Large intestine (tissue), 3 donors: ENCODE measurements at regions not wholly inside any gene's neighbourhood (a gene's known extent, or its start where the extent isn't known, plus 50 kb on each side); places are given as distances from the start of the nearest gene placed in this dataset.

Experiments
- DNase-seq, 2 donors: peaks; one replicate each; pipeline versions ENCODE4 v3.0.0 to v3.0.0-alpha.2; 2013
- H3K27ac ChIP-seq: one replicate; pipeline ENCODE4 v1.5.1; 2013; ENCODE audit warnings: low read length
- H3K27me3 ChIP-seq: 2 replicates; pipeline ENCODE4 v1.6.1; 2013; ENCODE audit warnings: low read length; ENCODE audit not compliant: control insufficient read depth, insufficient read depth
- H3K36me3 ChIP-seq: 2 replicates; pipeline ENCODE4 v1.6.1; 2013; ENCODE audit warnings: low read length; ENCODE audit not compliant: control insufficient read depth, insufficient read depth
- H3K4me1 ChIP-seq: one replicate; pipeline ENCODE4 v1.6.1; 2013; ENCODE audit warnings: low read length; ENCODE audit not compliant: control insufficient read depth, insufficient read depth
- H3K4me3 ChIP-seq: one replicate; pipeline ENCODE4 v1.5.1; 2013; ENCODE audit warnings: low read length
- H3K9me3 ChIP-seq: one replicate; pipeline ENCODE4 v1.6.1; 2013; ENCODE audit warnings: mild to moderate bottlenecking, low read depth, low read length, moderate library complexity; ENCODE audit not compliant: control insufficient read depth
- WGBS: methylation state at CpG from one replicate; pipeline ENCODE4 v1.1.5; 2013; ENCODE audit warnings: low lambda C conversion rate; ENCODE audit not compliant: insufficient coverage; 5-methylcytosine and 5-hydroxymethylcytosine counted together

GRCh38 chr1:23639460-23640095 is 52.0 kb upstream of the RPL11 start:
- H3K4me3 ChIP-seq = no peak overlapping the region
- H3K9me3 ChIP-seq = no peaks in the 10 kb centered on the region
- no peaks in the 10 kb centered on the region for H3K27me3 ChIP-seq
- no peak overlapping the region for H3K27ac ChIP-seq
- DNase-seq = no peak
- WGBS = no CpG with 5 or more reads among the region's 7 CpGs
- peaks cover 12% of the 10 kb centered on the region for H3K4me1 ChIP-seq
- no peaks in the 10 kb centered on the region for H3K36me3 ChIP-seq

- H3K4me1 ChIP-seq = peaks cover 12% of the 10 kb centered on the region
- H3K4me3 ChIP-seq = no peak overlapping the region
- no peaks in the 10 kb centered on the region for H3K9me3 ChIP-seq
- no peaks in the 10 kb centered on the region for H3K36me3 ChIP-seq
- H3K27me3 ChIP-seq = no peaks in the 10 kb centered on the region
- no peak overlapping the region for H3K27ac ChIP-seq
- DNase-seq = no peak
- WGBS = no CpG with 5 or more reads among the region's 5 CpGs
Observed at GRCh38 chr1:23638786-23639241, 52.8 kb upstream of the RPL11 start.

- no peaks in the 10 kb centered on the region for H3K9me3 ChIP-seq
- no peaks in the 10 kb centered on the region for H3K27me3 ChIP-seq
- H3K36me3 ChIP-seq = no peaks in the 10 kb centered on the region
- no peak overlapping the region for H3K4me3 ChIP-seq
- no CpG with 5 or more reads among the region's 4 CpGs for WGBS
- H3K4me1 ChIP-seq = peaks cover 9% of the 10 kb centered on the region
- H3K27ac ChIP-seq = no peak overlapping the region
- no peak for DNase-seq
Observed at GRCh38 chr1:23638188-23638619, 53.4 kb upstream of the RPL11 start.

GRCh38 chr1:23636009-23636408 is 55.6 kb upstream of the RPL11 start:
- DNase-seq = no peak
- no peaks in the 10 kb centered on the region for H3K9me3 ChIP-seq
- H3K36me3 ChIP-seq = no peaks in the 10 kb centered on the region
- peaks cover 9% of the 10 kb centered on the region for H3K4me1 ChIP-seq
- H3K27ac ChIP-seq = no peak overlapping the region
- no peak overlapping the region for H3K4me3 ChIP-seq
- WGBS = 100% methylated on average over 2 of the region's 7 CpGs
- H3K27me3 ChIP-seq = no peaks in the 10 kb centered on the region

GRCh38 chr1:23634840-23635651 is 56.6 kb upstream of the RPL11 start:
- peak; percentile 54 to 77 for DNase-seq
- Histone ChIP-seq H3K27me3 (no peaks in the 10 kb centered on the region), H3K4me1 (peaks cover 9% of the 10 kb centered on the region), H3K4me3 (peak overlapping the region; percentile 25), H3K27ac (peak overlapping the region; percentile 40), H3K36me3 (no peaks in the 10 kb centered on the region), H3K9me3 (no peaks in the 10 kb centered on the region)
- 0% methylated on average over 1 of the region's 17 CpGs for WGBS

GRCh38 chr1:23634518-23634839 is 57.1 kb upstream of the RPL11 start:
- no peak for DNase-seq
- Histone ChIP-seq H3K4me3 (no peak overlapping the region), H3K27me3 (no peaks in the 10 kb centered on the region), H3K9me3 (no peaks in the 10 kb centered on the region), H3K27ac (no peak overlapping the region), H3K4me1 (peaks cover 9% of the 10 kb centered on the region), H3K36me3 (no peaks in the 10 kb centered on the region)
- WGBS = no CpG with 5 or more reads among the region's 2 CpGs

GRCh38 chr1:23632479-23633160 is 59.0 kb upstream of the RPL11 start:
- H3K9me3 ChIP-seq = no peaks in the 10 kb centered on the region
- H3K4me1 ChIP-seq = peaks cover 7% of the 10 kb centered on the region
- H3K27me3 ChIP-seq = no peaks in the 10 kb centered on the region
- H3K27ac ChIP-seq = no peak overlapping the region
- H3K4me3 ChIP-seq = no peak overlapping the region
- DNase-seq = no peak
- no peaks in the 10 kb centered on the region for H3K36me3 ChIP-seq
- WGBS = no CpG with 5 or more reads among the region's 2 CpGs

GRCh38 chr1:23629708-23630290 is 61.8 kb upstream of the RPL11 start:
- Histone ChIP-seq H3K4me1 (peaks cover 3% of the 10 kb centered on the region), H3K27ac (no peak overlapping the region), H3K27me3 (no peaks in the 10 kb centered on the region), H3K9me3 (no peaks in the 10 kb centered on the region), H3K36me3 (no peaks in the 10 kb centered on the region), H3K4me3 (no peak overlapping the region)
- no peak for DNase-seq
- no CpG with 5 or more reads among the region's 4 CpGs for WGBS

GRCh38 chr1:23628951-23629387 is 62.6 kb upstream of the RPL11 start:
- Histone ChIP-seq H3K9me3 (no peaks in the 10 kb centered on the region), H3K27me3 (no peaks in the 10 kb centered on the region), H3K4me1 (peaks cover 3% of the 10 kb centered on the region), H3K4me3 (no peak overlapping the region), H3K27ac (no peak overlapping the region), H3K36me3 (no peaks in the 10 kb centered on the region)
- DNase-seq = no peak
- no CpG with 5 or more reads among the region's 8 CpGs for WGBS

GRCh38 chr1:23627069-23627735 is 64.4 kb upstream of the RPL11 start:
- H3K27ac ChIP-seq = peak overlapping the region; percentile 24
- no peak overlapping the region for H3K4me3 ChIP-seq
- no CpG with 5 or more reads among the region's 11 CpGs for WGBS
- H3K27me3 ChIP-seq = no peaks in the 10 kb centered on the region
- H3K9me3 ChIP-seq = no peaks in the 10 kb centered on the region
- peaks cover 3% of the 10 kb centered on the region for H3K4me1 ChIP-seq
- H3K36me3 ChIP-seq = no peaks in the 10 kb centered on the region
- DNase-seq = peak; percentile 47 to 79
